ENCODE measurements at regions not wholly inside any gene's neighbourhood (a gene's known extent, or its start where the extent isn't known, plus 50 kb on each side); places are given as distances from the start of the nearest gene placed in this dataset.
"Not testable (repeated sequence)": the region's sequence is repeated elsewhere in the genome, so short reads cannot be mapped to it uniquely, and the experiment has no call there.

- Mint-ChIP-seq H3K9me3 (peaks cover 3 to 6% of the 10 kb centered on the region in 2 donors), H3K4me1 (no peaks in the 10 kb centered on the region), H3K27me3 (ENCODE audit: low read depth in 2 of 2) (no peaks in the 10 kb centered on the region), H3K27ac (no peak overlapping the region), H3K36me3 (no peaks in the 10 kb centered on the region), H3K4me3 (no peak overlapping the region)
- Histone ChIP-seq H3K4me1 (ENCODE audit: control insufficient read depth, insufficient read depth, low read length) (no peaks in the 10 kb centered on the region), H3K27me3 (ENCODE audit: control insufficient read depth, insufficient read depth, low read length) (no peaks in the 10 kb centered on the region), H3K4me3 (ENCODE audit: low read length) (no peak overlapping the region), H3K27ac (ENCODE audit: low read length) (no peak overlapping the region), H3K9me3 (ENCODE audit: control insufficient read depth, insufficient read depth, low read length) (no peaks in the 10 kb centered on the region), H3K36me3 (ENCODE audit: control insufficient read depth, insufficient read depth, low read length) (no peaks in the 10 kb centered on the region)
- DNase-seq = no peak
- intact Hi-C loops (cut with micrococcal nuclease) = no loop called here
- no peak for ATAC-seq
- WGBS (ENCODE audit: insufficient coverage) = 83% methylated on average over 1 of the region's 1 CpG
- TF ChIP-seq, protein P1, sequence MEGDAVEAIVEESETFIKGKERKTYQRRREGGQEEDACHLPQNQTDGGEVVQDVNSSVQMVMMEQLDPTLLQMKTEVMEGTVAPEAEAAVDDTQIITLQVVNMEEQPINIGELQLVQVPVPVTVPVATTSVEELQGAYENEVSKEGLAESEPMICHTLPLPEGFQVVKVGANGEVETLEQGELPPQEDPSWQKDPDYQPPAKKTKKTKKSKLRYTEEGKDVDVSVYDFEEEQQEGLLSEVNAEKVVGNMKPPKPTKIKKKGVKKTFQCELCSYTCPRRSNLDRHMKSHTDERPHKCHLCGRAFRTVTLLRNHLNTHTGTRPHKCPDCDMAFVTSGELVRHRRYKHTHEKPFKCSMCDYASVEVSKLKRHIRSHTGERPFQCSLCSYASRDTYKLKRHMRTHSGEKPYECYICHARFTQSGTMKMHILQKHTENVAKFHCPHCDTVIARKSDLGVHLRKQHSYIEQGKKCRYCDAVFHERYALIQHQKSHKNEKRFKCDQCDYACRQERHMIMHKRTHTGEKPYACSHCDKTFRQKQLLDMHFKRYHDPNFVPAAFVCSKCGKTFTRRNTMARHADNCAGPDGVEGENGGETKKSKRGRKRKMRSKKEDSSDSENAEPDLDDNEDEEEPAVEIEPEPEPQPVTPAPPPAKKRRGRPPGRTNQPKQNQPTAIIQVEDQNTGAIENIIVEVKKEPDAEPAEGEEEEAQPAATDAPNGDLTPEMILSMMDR (IDR thresholded peaks at IDR 0.05) = no peak
Measured at GRCh38 chr5:91925249-91925648, 542.1 kb upstream of the ARRDC3 start.

DNA sequence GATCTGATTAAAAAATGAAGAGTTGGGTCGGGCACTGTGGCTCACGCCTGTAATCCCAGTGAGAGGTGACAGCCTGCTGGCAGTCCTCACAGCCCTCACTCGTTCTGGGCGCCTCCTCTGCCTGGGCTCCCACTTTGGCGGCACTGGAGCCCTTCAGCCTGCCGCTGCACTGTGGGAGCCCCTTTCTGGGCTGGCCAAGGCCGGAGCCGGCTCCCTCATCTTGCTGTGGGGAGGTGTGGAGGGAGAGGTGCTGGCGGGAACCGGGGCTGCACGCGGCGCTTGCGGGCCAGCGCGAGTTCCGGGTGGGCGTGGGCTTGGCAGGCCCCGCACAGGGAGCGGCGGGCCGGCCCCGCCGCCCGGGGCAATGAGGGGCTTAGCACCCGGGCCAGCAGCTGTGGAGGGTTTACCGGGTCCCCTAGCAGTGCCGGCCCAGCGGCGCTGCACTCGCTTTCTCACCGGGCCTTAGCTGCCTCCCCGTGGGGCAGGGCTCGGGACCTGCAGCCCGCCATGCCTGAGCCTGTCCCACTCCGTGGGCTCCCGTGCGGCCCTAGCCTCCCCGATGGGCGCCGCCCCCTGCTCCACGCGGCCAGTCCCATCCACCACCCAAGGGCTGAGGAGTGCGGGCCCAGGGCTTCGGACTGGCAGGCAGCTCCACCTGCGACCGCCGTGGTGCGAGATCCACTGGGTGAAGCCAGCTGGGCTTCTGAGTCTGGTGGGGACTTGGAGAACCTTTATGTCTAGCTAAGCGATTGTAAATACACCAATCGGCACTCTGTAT, 534.1 kb upstream of the ARRDC3 start:
- H3K36me3 ChIP-seq (ENCODE audit: control insufficient read depth, insufficient read depth, low read length); H3K9me3 ChIP-seq (ENCODE audit: control insufficient read depth, insufficient read depth, low read length); H3K27ac ChIP-seq (ENCODE audit: low read length); H3K36me3 Mint-ChIP-seq; H3K4me3 Mint-ChIP-seq; H3K4me1 Mint-ChIP-seq; H3K27me3 ChIP-seq (ENCODE audit: control insufficient read depth, insufficient read depth, low read length); H3K9me3 Mint-ChIP-seq; H3K27ac Mint-ChIP-seq; intact Hi-C loops (cut with micrococcal nuclease); DNase-seq; H3K27me3 Mint-ChIP-seq (ENCODE audit: low read depth in 2 of 2); H3K4me1 ChIP-seq (ENCODE audit: control insufficient read depth, insufficient read depth, low read length); H3K4me3 ChIP-seq (ENCODE audit: low read length); ATAC-seq: not testable (repeated sequence)
- 93% methylated on average over 51 of the region's 51 CpGs for WGBS (ENCODE audit: insufficient coverage)

DNA sequence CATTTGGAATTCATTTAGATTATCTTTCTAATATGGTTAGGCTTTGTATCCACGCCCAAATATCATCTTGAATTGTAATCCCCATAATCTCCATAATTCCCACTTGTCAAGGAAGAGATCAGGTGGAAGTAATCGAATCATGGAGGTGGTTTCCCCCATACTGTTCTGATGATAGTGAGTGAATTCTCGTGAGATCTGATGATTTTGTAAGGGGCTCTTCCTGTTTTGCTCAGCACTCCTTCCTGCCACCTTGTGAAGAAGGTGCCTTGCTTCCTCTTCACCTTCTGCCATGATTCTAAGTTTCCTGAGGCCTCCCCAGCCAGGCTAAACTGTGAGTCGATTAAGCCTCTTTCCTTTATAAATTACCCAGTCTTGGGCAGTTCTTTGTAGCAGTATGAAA, 527.5 kb upstream of the ARRDC3 start:
- DNase-seq = no peak

DNA sequence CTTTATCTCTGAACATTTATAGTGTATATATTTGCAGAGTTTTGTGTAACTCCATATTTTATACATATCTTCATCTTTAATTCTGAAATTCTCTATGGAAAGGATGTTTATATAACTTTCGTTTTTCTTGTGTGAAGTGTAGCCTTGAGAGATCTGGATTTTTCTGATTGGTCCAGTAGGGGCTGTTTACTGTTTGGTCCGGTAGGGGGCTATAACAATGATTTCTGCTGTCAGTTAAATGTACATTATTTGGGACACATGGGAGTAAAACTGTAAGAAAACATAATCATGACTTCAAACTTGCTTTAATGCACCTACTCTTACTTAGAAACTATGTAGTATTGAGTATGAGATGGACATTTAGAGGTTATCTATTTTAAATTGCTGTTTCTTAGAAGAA, 527.1 kb upstream of the ARRDC3 start:
- intact Hi-C loops (cut with micrococcal nuclease) = no loop called here
- Histone ChIP-seq H3K4me3 (ENCODE audit: low read length) (no peak overlapping the region), H3K27me3 (ENCODE audit: control insufficient read depth, insufficient read depth, low read length) (no peaks in the 10 kb centered on the region), H3K9me3 (ENCODE audit: control insufficient read depth, insufficient read depth, low read length) (no peaks in the 10 kb centered on the region), H3K27ac (ENCODE audit: low read length) (no peak overlapping the region), H3K4me1 (ENCODE audit: control insufficient read depth, insufficient read depth, low read length) (no peaks in the 10 kb centered on the region), H3K36me3 (ENCODE audit: control insufficient read depth, insufficient read depth, low read length) (no peaks in the 10 kb centered on the region)
- H3K4me3 Mint-ChIP-seq = no peak overlapping the region
- DNase-seq (no peak), ATAC-seq (no peak)
- no peaks in the 10 kb centered on the region for H3K36me3 Mint-ChIP-seq
- H3K27ac Mint-ChIP-seq = no peak overlapping the region
- 93% methylated on average over 2 of the region's 2 CpGs for WGBS (ENCODE audit: insufficient coverage)
- no peaks in the 10 kb centered on the region for H3K4me1 Mint-ChIP-seq
- TF ChIP-seq, protein P1 (IDR thresholded peaks at IDR 0.05) = no peak
- peaks cover 0 to 19% of the 10 kb centered on the region in 2 donors for H3K9me3 Mint-ChIP-seq
- no peaks in the 10 kb centered on the region for H3K27me3 Mint-ChIP-seq (ENCODE audit: low read depth in 2 of 2)

More for the DNA sequence above, 527.5 kb upstream of the ARRDC3 start:
- Histone ChIP-seq H3K9me3 (ENCODE audit: control insufficient read depth, insufficient read depth, low read length) (no peaks in the 10 kb centered on the region), H3K27me3 (ENCODE audit: control insufficient read depth, insufficient read depth, low read length) (no peaks in the 10 kb centered on the region), H3K27ac (ENCODE audit: low read length) (no peak overlapping the region), H3K4me1 (ENCODE audit: control insufficient read depth, insufficient read depth, low read length) (no peaks in the 10 kb centered on the region), H3K36me3 (ENCODE audit: control insufficient read depth, insufficient read depth, low read length) (no peaks in the 10 kb centered on the region), H3K4me3 (ENCODE audit: low read length) (no peak overlapping the region)
- intact Hi-C loops (cut with micrococcal nuclease) = no loop called here
- Mint-ChIP-seq H3K27ac (no peak overlapping the region), H3K27me3 (ENCODE audit: low read depth in 2 of 2) (no peaks in the 10 kb centered on the region), H3K9me3 (peaks cover 0 to 19% of the 10 kb centered on the region in 2 donors), H3K4me3 (no peak overlapping the region), H3K4me1 (no peaks in the 10 kb centered on the region), H3K36me3 (no peaks in the 10 kb centered on the region)
- TF ChIP-seq, protein P1 (IDR thresholded peaks at IDR 0.05) = no peak
- 20% methylated on average over 3 of the region's 4 CpGs for WGBS (ENCODE audit: insufficient coverage)
- ATAC-seq = no peak
